HUES64 (cell line): ENCODE measurements at regions not wholly inside any gene's neighbourhood (a gene's known extent, or its start where the extent isn't known, plus 50 kb on each side); places are given as distances from the start of the nearest gene placed in this dataset.

Source experiments
- H3K27ac ChIP-seq: 2 replicates; pipeline ENCODE4 v1.7.0; 2013; ENCODE audit warnings: low read depth, low read length, inconsistent platforms
- H3K27me3 ChIP-seq: 2 replicates; pipeline ENCODE4 v1.6.1; 2013; ENCODE audit warnings: mild to moderate bottlenecking, low read length; ENCODE audit not compliant: insufficient read depth
- H3K36me3 ChIP-seq: 2 replicates; pipeline ENCODE4 v1.6.1; 2013; ENCODE audit warnings: mild to moderate bottlenecking, low read length; ENCODE audit not compliant: insufficient read depth
- H3K4me1 ChIP-seq: 2 replicates; pipeline ENCODE4 v1.6.1; 2013; ENCODE audit warnings: mild to moderate bottlenecking, low read length, moderate library complexity; ENCODE audit not compliant: insufficient read depth
- H3K4me3 ChIP-seq: 2 replicates; pipeline ENCODE4 v1.5.1; 2013; ENCODE audit warnings: mild to moderate bottlenecking, low read length, moderate library complexity
- H3K9ac ChIP-seq: 2 replicates; pipeline ENCODE4 v1.6.1; 2013; ENCODE audit warnings: mild to moderate bottlenecking, low read depth, low read length
- H3K9me3 ChIP-seq: 2 replicates; pipeline ENCODE4 v1.6.1; 2013; ENCODE audit warnings: low read depth, low read length; ENCODE audit not compliant: insufficient read depth
- WGBS: fragments of 150-250, 120-280 bp; methylation state at CpG from one replicate; pipeline ENCODE4 v1.1.7; 2013; ENCODE audit warnings: missing lambda C conversion rate; 5-methylcytosine and 5-hydroxymethylcytosine counted together

DNA sequence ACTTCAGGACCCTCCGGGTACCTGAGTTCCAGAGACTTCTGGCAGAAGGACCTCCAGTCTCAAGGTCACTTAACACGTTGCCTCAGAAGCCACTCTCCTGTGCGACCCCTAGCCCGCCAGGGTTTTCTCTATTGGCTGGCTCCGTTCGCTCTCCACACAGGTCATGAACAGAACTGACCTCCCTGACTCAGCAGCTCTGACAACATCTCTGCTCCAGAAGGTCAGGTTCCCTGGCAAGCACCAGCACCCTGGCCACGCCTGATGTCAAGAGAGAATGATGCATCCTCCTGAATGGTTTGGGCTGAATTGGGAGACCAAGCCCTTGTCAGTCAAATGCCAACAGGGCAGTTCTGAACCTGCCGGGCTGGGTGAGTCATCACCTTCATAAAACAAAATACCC, 84.3 kb upstream of the TMEM45B start:
- no peak overlapping the region for H3K27ac ChIP-seq
- 85% methylated on average over 8 of the region's 8 CpGs for WGBS
- no peaks in the 10 kb centered on the region for H3K9me3 ChIP-seq
- no peaks in the 10 kb centered on the region for H3K27me3 ChIP-seq
- H3K36me3 ChIP-seq, result no peaks in the 10 kb centered on the region
- H3K9ac ChIP-seq, result no peak overlapping the region
- H3K4me3 ChIP-seq, result no peak overlapping the region
- no peaks in the 10 kb centered on the region for H3K4me1 ChIP-seq

DNA sequence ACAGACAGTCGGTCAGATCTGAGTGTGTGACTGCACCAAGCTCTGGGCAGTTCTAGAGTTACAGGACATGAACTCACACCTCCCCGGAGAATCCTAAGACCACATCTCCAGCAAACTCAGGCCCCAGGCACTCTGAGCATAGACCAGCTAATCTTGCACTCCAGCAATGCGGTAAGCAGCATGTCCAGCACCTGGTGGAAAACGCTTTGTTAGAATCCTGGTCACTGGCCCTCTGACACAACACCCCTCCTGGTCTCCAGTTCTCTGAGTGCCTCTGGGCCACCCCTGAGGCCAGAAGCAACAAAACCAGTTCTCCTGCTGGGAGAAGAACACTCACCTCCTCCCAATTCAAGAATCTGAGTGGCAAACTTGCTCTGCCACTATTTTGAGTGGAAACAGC, 82.7 kb upstream of the TMEM45B start:
- Histone ChIP-seq H3K9me3 (no peaks in the 10 kb centered on the region), H3K27me3 (no peaks in the 10 kb centered on the region), H3K9ac (no peak overlapping the region), H3K27ac (no peak overlapping the region), H3K4me1 (no peaks in the 10 kb centered on the region), H3K36me3 (no peaks in the 10 kb centered on the region), H3K4me3 (no peak overlapping the region)
- 90% methylated on average over 4 of the region's 4 CpGs for WGBS

DNA sequence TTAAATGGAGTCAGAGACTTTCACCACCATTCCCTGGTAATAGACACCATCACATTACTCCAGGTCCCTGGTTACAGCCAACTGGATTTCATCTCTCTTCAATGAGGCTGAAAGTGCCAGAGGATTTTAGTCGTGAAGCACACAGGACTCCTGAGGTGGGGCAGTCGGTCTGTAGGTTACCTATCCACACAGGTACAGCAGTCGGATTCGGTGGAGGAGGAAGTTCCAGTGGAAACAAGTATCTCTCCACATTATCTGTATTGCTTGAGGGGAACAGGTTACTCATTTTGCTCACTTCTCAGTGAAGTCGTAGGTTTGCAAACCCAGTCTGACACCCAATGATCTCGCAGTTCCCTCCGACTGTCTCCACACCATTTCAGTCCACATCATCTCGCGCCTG, 82.3 kb upstream of the TMEM45B start:
- Histone ChIP-seq H3K27ac (no peak overlapping the region), H3K4me1 (no peaks in the 10 kb centered on the region), H3K9me3 (no peaks in the 10 kb centered on the region), H3K4me3 (no peak overlapping the region), H3K27me3 (no peaks in the 10 kb centered on the region), H3K36me3 (no peaks in the 10 kb centered on the region), H3K9ac (no peak overlapping the region)
- WGBS, result 96% methylated on average over 9 of the region's 9 CpGs

DNA sequence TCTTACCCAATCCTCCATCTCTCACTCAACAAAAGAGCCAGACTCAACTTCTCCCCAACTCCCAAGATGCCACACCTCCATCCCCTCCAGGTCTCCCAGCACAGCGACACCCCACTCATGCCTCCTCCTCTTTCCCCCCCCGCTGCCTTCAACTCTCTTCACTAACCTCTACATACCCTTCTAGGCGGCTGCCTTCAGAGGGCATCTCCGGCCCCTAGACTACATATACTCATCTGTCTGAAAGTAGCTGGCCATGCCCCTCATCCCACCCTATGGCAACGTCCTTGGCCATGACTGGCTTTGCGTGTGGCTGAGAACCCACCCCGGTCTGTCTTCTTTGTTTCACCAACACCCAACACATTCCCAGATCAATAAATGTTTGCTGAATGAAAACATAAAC, 81.7 kb upstream of the TMEM45B start:
- H3K4me1 ChIP-seq, result no peaks in the 10 kb centered on the region
- no peaks in the 10 kb centered on the region for H3K36me3 ChIP-seq
- 88% methylated on average over 7 of the region's 7 CpGs for WGBS
- no peak overlapping the region for H3K4me3 ChIP-seq
- no peaks in the 10 kb centered on the region for H3K9me3 ChIP-seq
- H3K9ac ChIP-seq, result no peak overlapping the region
- no peak overlapping the region for H3K27ac ChIP-seq
- H3K27me3 ChIP-seq, result no peaks in the 10 kb centered on the region

DNA sequence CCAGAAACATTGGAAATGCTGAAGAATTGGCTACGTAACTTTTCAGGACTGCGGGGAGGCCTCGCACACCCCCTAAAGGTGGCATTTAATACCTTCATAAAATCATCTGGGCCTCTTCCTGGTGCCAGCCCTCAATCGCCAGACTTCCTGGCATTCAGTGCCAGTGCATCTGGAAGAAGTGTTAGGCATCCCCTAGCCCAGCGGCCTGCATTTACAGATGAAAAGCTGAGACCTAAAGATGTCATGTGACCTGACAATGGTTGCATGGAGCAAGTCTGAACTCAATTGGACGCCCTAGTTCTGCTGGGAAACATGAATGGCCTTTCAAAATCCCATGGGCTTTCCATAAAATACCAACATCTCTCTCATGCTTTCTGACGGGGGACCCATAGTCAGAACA, 81.0 kb upstream of the TMEM45B start:
- Histone ChIP-seq H3K27me3 (no peaks in the 10 kb centered on the region), H3K4me1 (no peaks in the 10 kb centered on the region), H3K4me3 (no peak overlapping the region), H3K9me3 (no peaks in the 10 kb centered on the region), H3K9ac (no peak overlapping the region), H3K27ac (no peak overlapping the region), H3K36me3 (no peaks in the 10 kb centered on the region)
- 91% methylated on average over 7 of the region's 7 CpGs for WGBS

DNA sequence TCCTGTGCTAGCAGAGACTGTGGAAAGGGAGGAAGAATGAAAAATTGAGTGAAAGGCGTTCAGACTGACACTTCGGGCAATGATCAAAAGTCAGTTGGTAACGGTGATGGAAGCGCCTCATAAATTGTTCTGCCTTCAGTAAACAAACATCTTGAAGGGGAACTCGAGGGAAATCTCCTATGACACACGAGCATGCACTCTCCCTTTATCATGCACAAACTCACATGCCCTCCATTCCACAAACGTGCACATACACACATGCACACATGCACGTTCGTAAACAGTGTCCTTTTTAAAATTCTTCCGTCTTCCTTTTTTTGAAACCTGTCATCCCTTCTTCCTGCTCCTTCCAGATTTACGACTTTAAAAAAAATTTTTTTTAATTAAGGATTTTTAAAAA, 77.8 kb upstream of the TMEM45B start:
- Histone ChIP-seq H3K36me3 (no peaks in the 10 kb centered on the region), H3K4me3 (no peak overlapping the region), H3K4me1 (no peaks in the 10 kb centered on the region), H3K27ac (no peak overlapping the region), H3K9ac (no peak overlapping the region), H3K9me3 (no peaks in the 10 kb centered on the region), H3K27me3 (no peaks in the 10 kb centered on the region)
- 86% methylated on average over 11 of the region's 11 CpGs for WGBS

DNA sequence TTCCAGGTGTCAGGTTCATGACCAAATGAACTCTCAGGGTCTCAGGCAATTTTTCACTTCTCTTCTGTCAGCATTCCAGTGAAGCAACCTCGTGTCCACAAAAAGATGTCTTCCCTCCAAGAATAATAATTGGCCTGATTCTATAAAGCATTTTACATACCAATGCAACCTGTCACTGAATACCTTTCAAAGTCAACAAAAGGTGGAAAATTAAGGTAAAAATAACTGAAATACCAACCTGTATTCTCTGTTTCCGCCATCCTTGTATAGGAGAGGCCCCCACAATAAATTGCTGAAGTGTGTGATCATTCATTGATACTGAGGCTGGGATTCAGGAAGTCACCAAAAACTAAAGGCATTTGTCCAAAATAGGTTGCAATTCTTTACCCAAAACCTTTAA, 77.4 kb upstream of the TMEM45B start:
- no peak overlapping the region for H3K4me3 ChIP-seq
- H3K4me1 ChIP-seq, result no peaks in the 10 kb centered on the region
- H3K9ac ChIP-seq, result no peak overlapping the region
- no peak overlapping the region for H3K27ac ChIP-seq
- H3K9me3 ChIP-seq, result no peaks in the 10 kb centered on the region
- H3K27me3 ChIP-seq, result no peaks in the 10 kb centered on the region
- H3K36me3 ChIP-seq, result no peaks in the 10 kb centered on the region
- WGBS, result 96% methylated on average over 2 of the region's 2 CpGs

DNA sequence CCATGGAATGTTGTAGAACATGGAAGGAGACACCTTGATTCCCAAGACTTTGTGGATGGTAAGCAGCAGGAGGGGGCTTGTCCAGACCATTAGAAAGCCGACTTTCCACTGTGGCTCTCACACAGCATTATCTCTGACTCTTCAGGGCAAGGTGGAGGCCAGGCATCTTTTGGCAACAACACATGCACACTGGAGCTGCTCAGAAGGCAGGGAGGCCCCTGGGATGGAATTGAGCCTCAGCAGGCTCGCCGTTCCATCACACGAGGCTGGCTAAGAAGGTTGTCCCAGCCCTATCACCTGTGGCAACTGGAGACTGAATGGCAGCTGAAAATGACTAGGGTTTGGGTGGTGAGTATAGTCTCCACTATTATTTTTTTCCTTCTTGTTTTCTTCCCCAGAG, 76.3 kb upstream of the TMEM45B start:
- WGBS, result 93% methylated on average over 4 of the region's 4 CpGs
- H3K36me3 ChIP-seq, result no peaks in the 10 kb centered on the region
- H3K9me3 ChIP-seq, result no peaks in the 10 kb centered on the region
- H3K9ac ChIP-seq, result no peak overlapping the region
- H3K27ac ChIP-seq, result no peak overlapping the region
- no peak overlapping the region for H3K4me3 ChIP-seq
- H3K4me1 ChIP-seq, result no peaks in the 10 kb centered on the region
- H3K27me3 ChIP-seq, result no peaks in the 10 kb centered on the region

DNA sequence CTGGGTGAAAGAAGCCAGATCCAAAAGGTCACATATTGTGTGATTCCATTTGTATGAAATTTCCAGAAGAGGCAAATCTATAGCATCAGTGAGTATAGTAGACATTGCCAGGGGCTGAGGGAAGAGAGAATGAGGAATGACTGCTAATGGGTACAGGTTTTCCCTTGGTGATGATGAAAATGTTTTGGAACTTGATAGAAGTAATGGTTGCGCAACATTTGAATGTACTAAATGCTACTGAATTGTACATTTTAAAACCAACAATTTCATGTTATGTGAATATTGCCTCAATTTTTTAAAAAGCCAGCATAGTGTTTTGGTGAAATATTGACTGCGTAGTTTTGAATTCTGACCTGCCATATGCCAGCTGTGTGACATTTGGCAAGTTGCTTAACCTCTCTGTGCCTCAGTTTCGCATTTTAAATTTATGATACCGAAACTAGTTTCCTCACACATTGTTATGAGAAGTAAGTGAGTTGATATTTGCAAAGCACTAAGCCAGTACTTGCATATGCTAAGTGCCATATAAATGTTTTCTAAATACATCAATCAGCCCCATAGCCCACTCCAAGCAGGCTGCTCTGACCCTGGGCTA, 75.4 kb upstream of the TMEM45B start:
- Histone ChIP-seq H3K27me3 (no peaks in the 10 kb centered on the region), H3K36me3 (no peaks in the 10 kb centered on the region), H3K4me3 (no peak overlapping the region), H3K4me1 (no peaks in the 10 kb centered on the region), H3K27ac (no peak overlapping the region), H3K9me3 (no peaks in the 10 kb centered on the region), H3K9ac (no peak overlapping the region)
- 98% methylated on average over 2 of the region's 4 CpGs for WGBS

DNA sequence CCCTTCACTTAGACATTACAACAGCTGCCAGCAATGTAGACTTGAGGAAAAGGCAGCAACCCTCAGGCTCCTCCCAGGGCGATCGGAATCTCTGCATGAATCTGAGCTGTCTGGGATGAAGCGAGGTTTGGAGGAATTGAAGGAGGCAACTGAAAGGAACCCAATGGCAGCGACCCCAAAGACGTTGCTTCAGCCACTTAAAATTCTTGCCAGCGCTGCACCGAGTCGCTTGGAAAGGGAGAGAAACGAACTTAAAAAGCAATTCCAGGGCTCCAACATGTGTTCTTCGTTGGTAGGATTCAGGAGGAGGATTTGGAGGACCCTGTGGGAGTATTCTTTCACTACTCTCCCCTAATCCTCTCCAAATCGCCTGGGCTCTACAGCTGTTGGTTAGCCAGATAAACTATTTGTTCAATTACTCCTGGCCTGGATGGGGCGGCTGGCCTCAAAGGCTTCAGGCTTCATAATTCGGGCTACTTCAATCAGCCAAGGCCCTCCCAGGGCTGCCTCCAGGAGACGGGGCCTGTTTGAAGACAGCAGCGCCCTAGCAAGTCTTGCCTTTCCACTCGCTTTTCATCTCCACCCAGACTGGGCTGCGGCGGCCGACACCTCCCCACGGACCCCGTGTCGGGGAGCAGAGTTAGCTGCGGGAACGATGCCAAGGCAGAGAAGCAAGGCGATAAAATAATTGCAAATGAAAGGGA, 72.4 kb upstream of the TMEM45B start:
- WGBS, result 89% methylated on average over 25 of the region's 25 CpGs
- Histone ChIP-seq H3K9me3 (no peaks in the 10 kb centered on the region), H3K9ac (no peak overlapping the region), H3K4me3 (no peak overlapping the region), H3K4me1 (no peaks in the 10 kb centered on the region), H3K27me3 (no peaks in the 10 kb centered on the region; the same call in 1 of the 2 replicates), H3K27ac (no peak overlapping the region), H3K36me3 (no peaks in the 10 kb centered on the region)

DNA sequence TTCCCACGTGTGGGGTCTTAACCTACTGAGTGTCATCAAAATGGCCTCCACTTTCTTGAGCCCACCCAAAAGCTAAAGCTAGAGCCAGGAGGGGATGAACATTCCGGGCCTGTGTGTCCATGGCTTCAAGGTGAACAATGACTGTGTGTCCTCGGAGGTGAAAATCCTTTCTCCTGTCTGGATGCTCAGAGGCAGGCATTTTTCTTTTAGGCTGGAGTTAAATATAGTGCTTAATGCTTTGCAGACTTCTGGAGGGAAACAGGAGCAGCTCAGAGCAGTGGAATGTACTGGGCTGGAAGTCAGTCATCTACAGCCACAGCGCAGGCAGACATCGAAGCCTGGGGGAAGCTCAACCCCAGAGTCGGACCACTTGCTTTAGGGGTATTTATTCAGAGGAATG, 68.6 kb upstream of the TMEM45B start:
- H3K36me3 ChIP-seq, result no peaks in the 10 kb centered on the region
- no peak overlapping the region for H3K4me3 ChIP-seq
- H3K27me3 ChIP-seq, result peaks cover 22% of the 10 kb centered on the region
- no peaks in the 10 kb centered on the region for H3K9me3 ChIP-seq
- 92% methylated on average over 6 of the region's 6 CpGs for WGBS
- no peak overlapping the region for H3K27ac ChIP-seq
- 0 out of 2 replicates have a peak, but pooled peaks cover 4% of the 10 kb centered on the region for H3K4me1 ChIP-seq
- H3K9ac ChIP-seq, result no peak overlapping the region

DNA sequence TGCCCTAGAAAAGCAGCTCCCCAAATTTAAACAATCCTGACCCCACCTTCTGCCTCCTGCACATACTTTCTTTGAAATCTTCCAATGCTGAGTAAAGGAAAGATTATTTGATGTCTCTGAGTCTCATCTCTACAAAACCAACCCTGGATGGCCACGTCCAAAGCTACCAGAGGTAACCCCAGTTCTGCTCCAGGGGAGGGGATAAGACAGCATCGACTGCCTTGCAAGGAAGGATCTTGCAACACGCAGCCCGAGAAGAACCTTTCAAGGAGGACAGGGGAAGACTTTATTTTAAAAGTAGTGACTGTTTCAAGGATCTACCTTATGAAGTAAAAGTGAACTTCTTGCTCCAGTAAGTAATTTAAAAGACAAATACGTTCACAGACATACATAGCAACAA, 66.5 kb upstream of the TMEM45B start:
- WGBS, result 94% methylated on average over 5 of the region's 5 CpGs

More for the DNA sequence above, 66.5 kb upstream of the TMEM45B start:
- H3K4me1 ChIP-seq, result 0 out of 2 replicates have a peak, but pooled peaks cover 4% of the 10 kb centered on the region
- H3K27me3 ChIP-seq, result peaks cover 22% of the 10 kb centered on the region
- H3K9ac ChIP-seq, result no peak overlapping the region
- no peak overlapping the region for H3K4me3 ChIP-seq
- H3K36me3 ChIP-seq, result no peaks in the 10 kb centered on the region
- peaks cover 5% of the 10 kb centered on the region; the same call in 1 of the 2 replicates for H3K9me3 ChIP-seq
- H3K27ac ChIP-seq, result no peak overlapping the region
